H7 (cell line): ENCODE measurements at regions not wholly inside any gene's neighbourhood (a gene's known extent, or its start where the extent isn't known, plus 50 kb on each side); places are given as distances from the start of the nearest gene placed in this dataset.

Experiments
- DNase-seq: peaks from one replicate; pipeline ENCODE4 v3.0.0; 2012
- H3K27me3 ChIP-seq: 2 replicates; pipeline ENCODE4 v1.6.0; 2011; ENCODE audit warnings: mild to moderate bottlenecking, low read length; ENCODE audit not compliant: control insufficient read depth, insufficient read depth
- H3K36me3 ChIP-seq: replicated peaks from 2 replicates; pipeline ENCODE4 v1.5.1; 2011; ENCODE audit warnings: low read length; ENCODE audit not compliant: control insufficient read depth, insufficient read depth
- H3K4me3 ChIP-seq: 2 replicates; pipeline ENCODE4 v1.5.1; 2011; ENCODE audit warnings: low read depth, mild to moderate bottlenecking, control low read depth, low read length, moderate library complexity; ENCODE audit not compliant: insufficient read depth

GRCh38 chr20:17172836-17173516 lies 53.9 kb upstream of the PCSK2 start:
- H3K36me3 ChIP-seq = no peaks in the 10 kb centered on the region
- H3K27me3 ChIP-seq = no peaks in the 10 kb centered on the region
- H3K4me3 ChIP-seq = no peak overlapping the region
- no peak for DNase-seq
